Activated CD4-positive, alpha-beta memory T cell treated with anti-CD3 and anti-CD28 coated beads for 36 hours (primary cell): ENCODE measurements at regions not wholly inside any gene's neighbourhood (a gene's known extent, or its start where the extent isn't known, plus 50 kb on each side); places are given as distances from the start of the nearest gene placed in this dataset.

ENCODE experiments used
- CTCF ChIA-PET: fragments of 350-600 bp; sonication (Branson Sonifier 250); formaldehyde crosslinking; loops from one replicate; lab custom pipeline; 2021; ENCODE audit warnings: antibody characterized with exemption, inconsistent platforms; lab: Charles Lee
- POLR2A ChIA-PET: fragments of 350-600 bp; sonication (Branson Sonifier 250); formaldehyde crosslinking; loops from one replicate; lab custom pipeline; 2021; ENCODE audit warnings: antibody characterized with exemption; lab: Charles Lee
- DNase-seq: peaks from one replicate; pipeline ENCODE4 v3.0.0-alpha.2; 2020
- H3K27ac Mint-ChIP-seq: one replicate; pipeline ENCODE4 v1.8.0; 2021; ENCODE audit warnings: mixed read lengths
- H3K27me3 Mint-ChIP-seq: one replicate; pipeline ENCODE4 v1.8.0; 2021; ENCODE audit warnings: mixed read lengths
- H3K36me3 Mint-ChIP-seq: one replicate; pipeline ENCODE4 v1.8.0; 2021; ENCODE audit warnings: mixed read lengths
- H3K4me1 Mint-ChIP-seq: one replicate; pipeline ENCODE4 v1.8.0; 2021; ENCODE audit warnings: low read depth, mixed read lengths
- H3K4me3 Mint-ChIP-seq: one replicate; pipeline ENCODE4 v1.8.0; 2021; ENCODE audit warnings: mild to moderate bottlenecking, mixed read lengths
- H3K9me3 Mint-ChIP-seq: one replicate; pipeline ENCODE4 v1.8.0; 2021; ENCODE audit warnings: mixed read lengths
- intact Hi-C: fragments of 100-400 bp; cut with micrococcal nuclease; formaldehyde crosslinking; loops from one replicate; pipeline ENCODE4 v1.15.1; 2023

GRCh38 chr4:60128888-60129287 lies 1071.2 kb upstream of the ADGRL3 start:
- Mint-ChIP-seq H3K36me3 (no peaks in the 10 kb centered on the region), H3K4me1 (no peaks in the 10 kb centered on the region), H3K27me3 (no peaks in the 10 kb centered on the region), H3K27ac (no peak overlapping the region), H3K9me3 (no peaks in the 10 kb centered on the region), H3K4me3 (no peak overlapping the region)
- DNase-seq, result no peak
- intact Hi-C loops, result no loop called here
- CTCF ChIA-PET, result no interaction called here
- POLR2A ChIA-PET, result no interaction called here

GRCh38 chr4:60129740-60130139 lies 1070.4 kb upstream of the ADGRL3 start:
- Mint-ChIP-seq H3K27ac (no peak overlapping the region), H3K27me3 (no peaks in the 10 kb centered on the region), H3K9me3 (peaks cover 3% of the 10 kb centered on the region), H3K4me1 (no peaks in the 10 kb centered on the region), H3K36me3 (no peaks in the 10 kb centered on the region), H3K4me3 (no peak overlapping the region)
- POLR2A ChIA-PET, result no interaction called here
- DNase-seq, result no peak
- intact Hi-C loops, result no loop called here
- CTCF ChIA-PET, result no interaction called here

GRCh38 chr4:60133375-60133774 lies 1066.8 kb upstream of the ADGRL3 start:
- CTCF ChIA-PET, result no interaction called here
- no peak overlapping the region for H3K4me3 Mint-ChIP-seq

GRCh38 chr4:60134099-60134498 lies 1066.0 kb upstream of the ADGRL3 start:
- ChIA-PET POLR2A (no interaction called here), CTCF (no interaction called here)
- H3K9me3 Mint-ChIP-seq, result peaks cover 3% of the 10 kb centered on the region
- H3K27me3 Mint-ChIP-seq, result no peaks in the 10 kb centered on the region
- H3K4me3 Mint-ChIP-seq, result no peak overlapping the region
- no peak overlapping the region for H3K27ac Mint-ChIP-seq
- H3K4me1 Mint-ChIP-seq, result no peaks in the 10 kb centered on the region
- no peak for DNase-seq
- intact Hi-C loops, result no loop called here
- H3K36me3 Mint-ChIP-seq, result no peaks in the 10 kb centered on the region

More at GRCh38 chr4:60133375-60133774, 1066.8 kb upstream of the ADGRL3 start:
- intact Hi-C loops, result no loop called here
- Mint-ChIP-seq H3K27me3 (no peaks in the 10 kb centered on the region), H3K36me3 (no peaks in the 10 kb centered on the region), H3K27ac (no peak overlapping the region), H3K4me1 (no peaks in the 10 kb centered on the region), H3K9me3 (peaks cover 3% of the 10 kb centered on the region)
- POLR2A ChIA-PET, result no interaction called here
- DNase-seq, result no peak

GRCh38 chr4:60155088-60155487 lies 1045.0 kb upstream of the ADGRL3 start:
- ChIA-PET POLR2A (no interaction called here), CTCF (no interaction called here)
- Mint-ChIP-seq H3K36me3 (no peaks in the 10 kb centered on the region), H3K4me1 (no peaks in the 10 kb centered on the region), H3K9me3 (peaks cover 31% of the 10 kb centered on the region), H3K27me3 (no peaks in the 10 kb centered on the region), H3K4me3 (no peak overlapping the region), H3K27ac (no peak overlapping the region)
- intact Hi-C loops, result no loop called here
- DNase-seq, result no peak

DNA sequence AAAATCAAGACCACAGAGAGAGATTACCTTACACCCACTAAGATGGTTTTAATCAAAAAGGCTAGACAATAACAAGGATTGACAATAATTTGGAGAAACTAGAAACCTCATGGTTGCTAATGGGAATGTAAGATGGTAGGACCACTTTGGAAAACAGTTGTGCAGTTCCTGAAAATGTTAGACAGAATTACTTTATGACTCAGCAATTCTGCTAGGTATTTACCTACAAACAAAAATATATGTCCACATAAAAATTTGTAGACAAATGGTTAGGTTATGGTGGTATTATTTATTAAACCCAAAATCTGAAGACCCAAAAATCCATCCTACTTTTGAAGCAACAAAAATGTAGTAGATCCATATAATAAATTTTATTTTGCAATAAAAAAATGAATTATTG lies 1027.0 kb upstream of the ADGRL3 start:
- DNase-seq, result no peak

DNA sequence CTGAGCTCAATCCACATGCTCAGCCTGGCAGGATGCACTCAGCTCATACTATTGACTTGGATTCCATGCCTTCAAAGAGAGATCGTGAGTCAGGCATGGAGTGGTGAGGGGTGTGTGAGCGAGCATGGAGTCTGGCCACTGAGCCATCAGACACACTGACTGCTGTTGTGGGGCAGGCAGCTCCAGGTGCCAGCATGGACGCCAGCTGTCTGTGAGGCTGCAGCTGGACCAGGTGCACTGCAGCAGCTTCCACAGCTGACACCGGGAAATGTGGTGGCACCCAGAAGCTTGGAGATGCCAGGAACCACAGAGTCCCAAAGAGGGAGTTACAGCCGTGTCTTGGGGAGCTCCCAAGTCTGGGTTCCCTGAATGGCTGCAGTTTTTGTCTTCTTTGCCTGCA lies 1026.4 kb upstream of the ADGRL3 start:
- Mint-ChIP-seq H3K27ac (no peak overlapping the region), H3K36me3 (no peaks in the 10 kb centered on the region), H3K4me3 (no peak overlapping the region), H3K4me1 (no peaks in the 10 kb centered on the region), H3K9me3 (peaks cover 12% of the 10 kb centered on the region), H3K27me3 (no peaks in the 10 kb centered on the region)
- ChIA-PET CTCF (no interaction called here), POLR2A (no interaction called here)
- DNase-seq, result no peak
- intact Hi-C loops, result no loop called here

More for the DNA sequence above, 1027.0 kb upstream of the ADGRL3 start:
- intact Hi-C loops, result no loop called here
- Mint-ChIP-seq H3K9me3 (peaks cover 14% of the 10 kb centered on the region), H3K4me3 (no peak overlapping the region), H3K36me3 (no peaks in the 10 kb centered on the region), H3K27me3 (no peaks in the 10 kb centered on the region), H3K4me1 (no peaks in the 10 kb centered on the region), H3K27ac (no peak overlapping the region)
- ChIA-PET CTCF (no interaction called here), POLR2A (no interaction called here)

DNA sequence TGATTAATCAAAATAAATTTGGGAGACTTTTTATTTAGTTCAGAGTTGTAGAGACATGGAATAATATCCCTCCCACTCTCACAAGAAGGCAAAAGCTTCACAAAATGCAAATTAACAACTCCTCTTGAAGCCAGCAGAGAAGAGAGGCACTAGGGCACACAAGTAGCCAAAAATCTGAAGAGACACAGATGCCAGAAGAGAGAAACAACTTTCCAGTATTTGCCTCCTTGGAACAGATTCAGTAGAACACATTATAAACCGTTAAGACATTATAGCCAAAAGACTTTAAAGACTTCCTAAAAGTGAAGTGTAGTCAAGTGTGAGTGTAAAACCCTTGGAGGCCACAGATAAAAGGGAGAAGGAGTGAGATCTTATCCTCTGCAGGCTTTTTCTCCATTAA lies 1024.9 kb upstream of the ADGRL3 start:
- no peak for DNase-seq
- Mint-ChIP-seq H3K4me1 (no peaks in the 10 kb centered on the region), H3K9me3 (peaks cover 15% of the 10 kb centered on the region), H3K4me3 (no peak overlapping the region), H3K27me3 (no peaks in the 10 kb centered on the region), H3K27ac (no peak overlapping the region), H3K36me3 (no peaks in the 10 kb centered on the region)
- POLR2A ChIA-PET, result no interaction called here
- CTCF ChIA-PET, result no interaction called here
- intact Hi-C loops, result no loop called here

GRCh38 chr4:60187428-60187827 lies 1012.7 kb upstream of the ADGRL3 start:
- H3K36me3 Mint-ChIP-seq, result no peaks in the 10 kb centered on the region
- DNase-seq, result no peak
- H3K9me3 Mint-ChIP-seq, result peaks cover 42% of the 10 kb centered on the region
- CTCF ChIA-PET, result no interaction called here
- H3K4me1 Mint-ChIP-seq, result no peaks in the 10 kb centered on the region
- no peak overlapping the region for H3K27ac Mint-ChIP-seq
- no peak overlapping the region for H3K4me3 Mint-ChIP-seq
- POLR2A ChIA-PET, result no interaction called here
- no peaks in the 10 kb centered on the region for H3K27me3 Mint-ChIP-seq
- intact Hi-C loops, result no loop called here

DNA sequence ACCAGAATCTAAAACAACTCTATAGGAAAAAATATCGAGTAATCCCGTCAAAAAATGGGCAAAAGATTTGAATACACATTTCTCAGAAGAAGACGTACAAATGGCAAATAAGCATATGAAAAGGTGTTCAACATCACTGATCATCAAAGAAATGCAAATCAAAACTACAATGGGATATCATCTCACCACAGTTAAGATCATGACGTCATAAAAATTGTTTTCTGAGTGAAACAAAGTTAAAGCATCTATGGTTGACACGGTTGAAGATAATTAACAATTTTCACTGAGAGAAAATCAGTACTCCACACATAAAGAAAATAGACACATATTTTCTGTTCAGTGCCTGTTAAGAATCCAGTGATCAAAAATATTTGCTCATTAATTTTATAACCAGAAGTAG lies 1010.8 kb upstream of the ADGRL3 start:
- intact Hi-C loops, result no loop called here
- POLR2A ChIA-PET, result no interaction called here
- DNase-seq, result no peak
- Mint-ChIP-seq H3K27me3 (no peaks in the 10 kb centered on the region), H3K36me3 (no peaks in the 10 kb centered on the region), H3K4me3 (no peak overlapping the region), H3K4me1 (no peaks in the 10 kb centered on the region), H3K27ac (no peak overlapping the region), H3K9me3 (peaks cover 38% of the 10 kb centered on the region)
- CTCF ChIA-PET, result no interaction called here

GRCh38 chr4:60194214-60194613 lies 1005.9 kb upstream of the ADGRL3 start:
- Mint-ChIP-seq H3K27ac (no peak overlapping the region), H3K27me3 (no peaks in the 10 kb centered on the region), H3K36me3 (no peaks in the 10 kb centered on the region), H3K4me3 (no peak overlapping the region), H3K9me3 (peaks cover 25% of the 10 kb centered on the region), H3K4me1 (no peaks in the 10 kb centered on the region)
- intact Hi-C loops, result no loop called here
- ChIA-PET CTCF (no interaction called here), POLR2A (no interaction called here)
- no peak for DNase-seq

DNA sequence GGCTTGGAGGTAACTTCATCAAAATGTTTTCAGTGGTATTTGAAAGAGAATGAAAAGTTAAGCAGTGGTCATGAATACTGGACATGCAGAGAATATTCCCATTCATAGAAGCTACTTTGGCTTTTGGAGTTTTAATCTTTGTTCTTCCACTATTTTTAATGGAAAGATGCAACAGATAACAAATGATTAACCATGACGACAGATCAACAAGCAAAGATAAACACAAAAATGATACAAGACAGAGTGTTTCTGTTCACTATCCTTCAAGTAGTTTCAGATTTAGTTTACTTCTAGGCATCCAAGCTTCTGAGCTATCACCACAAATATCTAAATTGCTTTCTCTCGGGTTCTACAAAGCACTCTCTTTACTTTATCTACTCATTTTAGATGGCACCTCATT lies 1004.9 kb upstream of the ADGRL3 start:
- intact Hi-C loops, result no loop called here
- ChIA-PET CTCF (no interaction called here), POLR2A (no interaction called here)
- DNase-seq, result no peak
- Mint-ChIP-seq H3K27me3 (no peaks in the 10 kb centered on the region), H3K27ac (no peak overlapping the region), H3K4me3 (no peak overlapping the region), H3K4me1 (no peaks in the 10 kb centered on the region), H3K36me3 (no peaks in the 10 kb centered on the region), H3K9me3 (peaks cover 18% of the 10 kb centered on the region)

- Mint-ChIP-seq H3K27me3 (no peaks in the 10 kb centered on the region), H3K4me3 (no peak overlapping the region), H3K36me3 (no peaks in the 10 kb centered on the region), H3K4me1 (no peaks in the 10 kb centered on the region), H3K27ac (no peak overlapping the region), H3K9me3 (no peaks in the 10 kb centered on the region)
- peak; percentile 31 for DNase-seq
- ChIA-PET CTCF (no interaction called here), POLR2A (interaction anchor here (0.7 kb wide), 1 partner anchor 37 kb away, joined by 3 read pairs; no protein-coding TSS in a partner anchor)
- intact Hi-C loops, result no loop called here
Observed at GRCh38 chr4:60201052-60201673, 999.0 kb upstream of the ADGRL3 start.
